Psoas muscle (tissue), 7 donors: ENCODE measurements at regions not wholly inside any gene's neighbourhood (a gene's known extent, or its start where the extent isn't known, plus 50 kb on each side); places are given as distances from the start of the nearest gene placed in this dataset.

Experiments
- ATAC-seq, 4 donors: fragments of 200-7000 bp; cut with Tn5 transposase; one replicate each; pipeline ENCODE4 v1.9.1; 2020; ENCODE audit warnings: moderate library complexity in 3 of 4, mild to moderate bottlenecking in 2 of 4
- DNase-seq, 2 donors: peaks; one replicate each; pipeline ENCODE4 v3.0.0-alpha.2; 2020
- H3K27ac ChIP-seq: fragments of 200-600 bp; one replicate; pipeline ENCODE4 v1.8.0; 2022
- H3K27me3 ChIP-seq, 3 donors: fragments of 200-600 bp in 1 of 3; one replicate each; pipeline versions ENCODE4 v1.6.1 to v1.8.0; 2013 to 2022; ENCODE audit warnings: low read length in 2 of 3, mild to moderate bottlenecking in 2 of 3, moderate library complexity in 1 of 3; ENCODE audit not compliant: insufficient read depth in 3 of 3
- H3K36me3 ChIP-seq, 2 donors: fragments of 200-600 bp in 1 of 2; one replicate each; pipeline versions ENCODE4 v1.6.1 to v1.8.0; 2013 to 2022; ENCODE audit warnings: low read depth in 1 of 2, mild to moderate bottlenecking in 1 of 2, moderate library complexity in 1 of 2; ENCODE audit not compliant: insufficient read depth in 1 of 2
- H3K4me1 ChIP-seq: fragments of 200-600 bp; one replicate; pipeline ENCODE4 v1.8.0; 2022
- H3K4me3 ChIP-seq: fragments of 200-600 bp; one replicate; pipeline ENCODE4 v1.8.0; 2022; ENCODE audit warnings: mild to moderate bottlenecking
- H3K9me3 ChIP-seq: fragments of 200-600 bp; one replicate; pipeline ENCODE4 v1.8.0; 2022
- CTCF ChIP-seq: fragments of 200-600 bp; IDR thresholded peaks from one replicate; pipeline ENCODE4 v1.8.0; 2022; ENCODE audit warnings: antibody characterized with exemption
- WGBS, 3 donors: extraction: QIAGEN DNeasy Blood & Tissue Kit; methylation state at CpG; one replicate each; pipeline versions ENCODE4 v1.1.6 to v1.1.7; 2013; 5-methylcytosine and 5-hydroxymethylcytosine counted together
- intact Hi-C, 2 donors: fragments of 100-400 bp; cut with DNase I; formaldehyde crosslinking; loops; one replicate each; pipeline versions ENCODE4 v1.11.0 to v1.14.2; 2022
- donor health status: healthy with polysubstance abuse.
- donor health status: DM: no; HTN: no; CAD: no; lungs with moderate emphysema.
- donor health status: Bipolar disorder and iron deficiency.
- donor health status: healthy.
- donor health status: DM: yes; HTN: yes; CAD: no.
- donor health status: DM: no; HTN: no; CAD: no.
- donor health status: DM: yes; HTN: yes; CAD: no.

- 90 to 96% (median 92%) methylated on average over 12 of the region's 12 CpGs for WGBS, 3 donors
- intact Hi-C loops: no loop called here
- peaks cover 0 to 15% (median 0%) of the 10 kb centered on the region in 3 donors for H3K27me3 ChIP-seq
These were observed 117.8 kb upstream of the IQSEC1 start for GRCh38 chr3:13191016-13191415.

GRCh38 chr3:13190378-13190765, 117.1 kb upstream of the IQSEC1 start:
- no peak for TF ChIP-seq CTCF
- peaks cover 0 to 14% (median 0%) of the 10 kb centered on the region in 3 donors for H3K27me3 ChIP-seq
- WGBS, 3 donors: 82 to 94% (median 90%) methylated on average over 2 of the region's 2 CpGs
- no peak for DNase-seq
- no peak overlapping the region for H3K27ac ChIP-seq
- no peak overlapping the region for H3K4me3 ChIP-seq
- H3K9me3 ChIP-seq: no peaks in the 10 kb centered on the region
- no peak for ATAC-seq
- intact Hi-C loops: no loop called here
- no peaks in the 10 kb centered on the region for H3K36me3 ChIP-seq
- peaks cover 5% of the 10 kb centered on the region for H3K4me1 ChIP-seq

More at GRCh38 chr3:13191016-13191415, 117.8 kb upstream of the IQSEC1 start:
- no peak for TF ChIP-seq CTCF
- DNase-seq (no peak), ATAC-seq (no peak)
- no peak overlapping the region for H3K4me3 ChIP-seq
- no peaks in the 10 kb centered on the region for H3K9me3 ChIP-seq
- no peak overlapping the region for H3K27ac ChIP-seq
- H3K36me3 ChIP-seq: no peaks in the 10 kb centered on the region
- H3K4me1 ChIP-seq: peaks cover 5% of the 10 kb centered on the region

- TF ChIP-seq CTCF: no peak
- Histone ChIP-seq H3K4me1 (peaks cover 5% of the 10 kb centered on the region), H3K27me3 (peaks cover 0 to 10% (median 0%) of the 10 kb centered on the region in 3 donors), H3K9me3 (no peaks in the 10 kb centered on the region), H3K36me3 (no peaks in the 10 kb centered on the region), H3K4me3 (no peak overlapping the region), H3K27ac (no peak overlapping the region)
- DNase-seq (no peak), ATAC-seq (peak; percentile 83 to 87 (median 85))
- WGBS, 3 donors: 69 to 71% (median 71%) methylated on average over 11 of the region's 11 CpGs
- intact Hi-C loops: no loop called here
These were observed 116.6 kb upstream of the IQSEC1 start for GRCh38 chr3:13189639-13190377.

GRCh38 chr3:13188975-13189374, 115.7 kb upstream of the IQSEC1 start:
- Histone ChIP-seq H3K27me3 (peaks cover 0 to 5% (median 0%) of the 10 kb centered on the region in 3 donors), H3K27ac (no peak overlapping the region), H3K36me3 (no peaks in the 10 kb centered on the region), H3K4me3 (no peak overlapping the region), H3K4me1 (peaks cover 5% of the 10 kb centered on the region), H3K9me3 (no peaks in the 10 kb centered on the region)
- TF ChIP-seq CTCF: no peak
- intact Hi-C loops: no loop called here
- ATAC-seq (no peak), DNase-seq (no peak)
- 73 to 89% (median 88%) methylated on average over 1 of the region's 1 CpG for WGBS, 3 donors
